B cell (primary cell): ENCODE measurements at regions not wholly inside any gene's neighbourhood (a gene's known extent, or its start where the extent isn't known, plus 50 kb on each side); places are given as distances from the start of the nearest gene placed in this dataset.

ENCODE experiments used
- ATAC-seq: fragments of 200-7000 bp; cut with Tn5 transposase; one replicate; pipeline ENCODE4 v1.10.0; 2021; ENCODE audit warnings: low read depth, mild to moderate bottlenecking, moderate number of reproducible peaks, moderate library complexity
- CTCF ChIA-PET: fragments of 350-600 bp; sonication (Branson Sonifier 250); formaldehyde crosslinking; loops from one replicate; lab custom pipeline; 2021; ENCODE audit warnings: antibody characterized with exemption, inconsistent platforms; lab: Charles Lee
- POLR2A ChIA-PET: fragments of 350-600 bp; sonication (Branson Sonifier 250); formaldehyde crosslinking; loops from one replicate; lab custom pipeline; 2021; ENCODE audit warnings: antibody characterized with exemption; lab: Charles Lee
- DNase-seq: peaks from one replicate; pipeline ENCODE4 v3.0.0; 2013
- H2AFZ ChIP-seq: 2 replicates; pipeline ENCODE4 v1.6.1; 2012; ENCODE audit warnings: mild to moderate bottlenecking, low read depth, low read length; ENCODE audit not compliant: insufficient read depth, poor library complexity, severe bottlenecking
- H3K27ac ChIP-seq, 2 donors: 1 replicate in 1 of 2; 2 replicates in 1 of 2; pipeline ENCODE4 v1.5.1; 2012 to 2013; ENCODE audit warnings: low read length in 2 of 2, mild to moderate bottlenecking in 2 of 2, moderate library complexity in 1 of 2
- H3K27me3 ChIP-seq, 4 experiments: fragments of 200-600 bp in 1 of 4; sonication (generic) in 1 of 4; replicated peaks in 1 of 4; 1 replicate in 2 of 4; 2 replicates in 2 of 4; pipeline versions ENCODE4 v1.6.1 to v1.7.0; 2013 to 2016; ENCODE audit warnings: low read length in 3 of 4, mild to moderate bottlenecking in 2 of 4, mixed read lengths in 1 of 4, moderate library complexity in 1 of 4; ENCODE audit not compliant: insufficient read depth in 4 of 4, control insufficient read depth in 3 of 4; ENCODE audit errors: control extremely low read depth in 1 of 4
- H3K36me3 ChIP-seq, 2 experiments: replicated peaks in 1 of 2; 1 replicate in 1 of 2; 2 replicates in 1 of 2; pipeline versions ENCODE4 v1.6.1 to v1.7.1; 2013; ENCODE audit warnings: low read length in 1 of 2; ENCODE audit not compliant: insufficient read depth in 2 of 2, control insufficient read depth in 1 of 2; ENCODE audit errors: control extremely low read depth in 1 of 2, extremely low read depth in 1 of 2
- H3K4me1 ChIP-seq, 2 donors: fragments of 200-600 bp in 1 of 2; sonication (generic) in 1 of 2; 1 replicate in 1 of 2; 2 replicates in 1 of 2; pipeline versions ENCODE4 v1.5.1 to v1.6.1; 2013 to 2017; ENCODE audit warnings: low read length in 2 of 2; ENCODE audit not compliant: control insufficient read depth in 2 of 2, insufficient read depth in 2 of 2
- H3K4me2 ChIP-seq: replicated peaks from 2 replicates; pipeline ENCODE3; 2012; ENCODE audit warnings: mild to moderate bottlenecking, low read depth, low read length; ENCODE audit not compliant: poor library complexity, severe bottlenecking
- H3K4me3 ChIP-seq, 5 experiments: fragments of 200-600 bp in 1 of 5; sonication (generic) in 1 of 5; 1 replicate in 3 of 5; 2 replicates in 2 of 5; pipeline versions ENCODE4 v1.5.1 to v1.7.0; 2011 to 2016; ENCODE audit warnings: low read length in 4 of 5, mild to moderate bottlenecking in 4 of 5, low read depth in 2 of 5, control low read depth in 1 of 5, moderate library complexity in 1 of 5; ENCODE audit not compliant: insufficient read depth in 1 of 5; ENCODE audit errors: control extremely low read depth in 1 of 5, extremely low read depth in 1 of 5
- H3K79me2 ChIP-seq: fragments of 200-600 bp; sonication (generic); one replicate; pipeline ENCODE4 v1.6.0; 2016; ENCODE audit warnings: low read length; ENCODE audit not compliant: control insufficient read depth, insufficient read depth
- H3K9ac ChIP-seq: fragments of 200-600 bp; sonication (generic); 2 replicates; pipeline ENCODE4 v1.6.1; 2017; ENCODE audit warnings: mild to moderate bottlenecking, low read length, moderate library complexity
- H3K9me3 ChIP-seq, 3 donors: one replicate each; pipeline versions ENCODE4 v1.6.1 to v1.7.1; 2013; ENCODE audit warnings: low read length in 2 of 3; ENCODE audit not compliant: control insufficient read depth in 2 of 3, insufficient read depth in 1 of 3; ENCODE audit errors: control extremely low read depth in 1 of 3
- H4K20me1 ChIP-seq: 2 replicates; pipeline ENCODE4 v1.6.0; 2012; ENCODE audit warnings: mild to moderate bottlenecking, low read length; ENCODE audit not compliant: insufficient read depth, control insufficient read depth, poor library complexity, severe bottlenecking
- H3K27ac Mint-ChIP-seq: one replicate; pipeline ENCODE4 v1.8.0; 2021; ENCODE audit warnings: mixed read lengths
- H3K27me3 Mint-ChIP-seq: one replicate; pipeline ENCODE4 v1.8.0; 2021; ENCODE audit warnings: mixed read lengths
- H3K4me1 Mint-ChIP-seq: one replicate; pipeline ENCODE4 v1.8.0; 2021; ENCODE audit warnings: mixed read lengths
- H3K4me3 Mint-ChIP-seq: one replicate; pipeline ENCODE4 v1.8.0; 2021; ENCODE audit warnings: mixed read lengths
- H3K9me3 Mint-ChIP-seq: one replicate; pipeline ENCODE4 v1.8.0; 2022; ENCODE audit warnings: mixed read lengths; ENCODE audit not compliant: insufficient read depth
- WGBS: methylation state at CpG from one replicate; pipeline ENCODE4 v1.1.5; 2013; ENCODE audit warnings: missing lambda C conversion rate; ENCODE audit not compliant: insufficient coverage; 5-methylcytosine and 5-hydroxymethylcytosine counted together
- intact Hi-C: fragments of 100-400 bp; cut with micrococcal nuclease; formaldehyde crosslinking; loops from one replicate; pipeline ENCODE4 v1.10.0; 2022
- TF ChIP-seq, protein P1 (sequence below): fragments of 200-600 bp; IDR thresholded peaks from one replicate; pipeline ENCODE4 v1.8.0; 2022; ENCODE audit warnings: antibody characterized with exemption, mild to moderate bottlenecking

DNA sequence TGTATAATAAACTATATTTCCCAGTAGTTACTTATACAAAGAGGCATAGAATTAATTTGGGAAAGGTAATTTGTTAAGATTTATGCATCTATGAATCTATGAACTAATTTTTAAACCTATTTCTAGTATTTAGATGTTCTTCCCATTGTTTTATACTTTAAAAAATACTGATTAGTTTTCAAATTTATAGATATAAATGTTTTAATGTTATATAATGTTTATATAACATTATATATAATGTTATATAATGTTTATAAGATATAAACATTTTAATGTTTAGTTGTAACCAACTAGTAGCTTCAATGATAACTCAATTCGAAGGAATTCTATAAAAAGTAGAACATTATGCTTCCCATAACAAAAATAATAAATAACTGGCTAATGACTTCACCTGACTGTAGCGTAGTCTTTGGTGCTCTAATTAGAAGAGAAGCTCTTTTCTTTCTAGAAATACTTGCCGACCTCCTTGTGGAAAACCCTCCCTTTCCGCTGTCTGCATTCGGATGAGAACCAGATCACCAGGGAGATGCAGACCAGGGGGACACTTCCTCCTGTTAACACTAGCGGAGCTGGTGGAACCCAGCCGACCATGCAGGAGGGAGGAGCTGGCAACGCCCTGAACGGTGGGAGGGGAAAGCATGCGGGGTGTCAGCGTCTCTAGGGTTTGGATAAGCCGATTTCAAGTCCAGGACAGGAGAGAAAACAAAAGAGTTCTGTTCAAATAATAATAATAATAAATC is 158.4 kb downstream of the OR2B2 start:
- peak; percentile 82 for DNase-seq
- H3K4me1 ChIP-seq = peaks cover 22 to 25% of the 10 kb centered on the region in 2 donors
- Mint-ChIP-seq H3K4me3 (peak overlapping the region; percentile 91), H3K9me3 (no peaks in the 10 kb centered on the region), H3K4me1 (peaks cover 30% of the 10 kb centered on the region), H3K27me3 (peaks cover 6% of the 10 kb centered on the region), H3K27ac (peak overlapping the region; percentile 91)
- H4K20me1 ChIP-seq = no peaks in the 10 kb centered on the region
- H3K4me2 ChIP-seq = peak overlapping the region; percentile 87
- WGBS = 0% methylated on average over 2 of the region's 12 CpGs
- H2AFZ ChIP-seq = peak overlapping the region; percentile 16
- CTCF ChIA-PET = interaction anchor here (0.8 to 4.1 kb wide), 13 partner anchors 8 to 598 kb away, joined by 3 to 62 read pairs (median 4); partner anchors contain the start of genes POM121L2 and ZNF184
- H3K27me3 ChIP-seq = peaks cover 0 to 26% (median 5%) of the 10 kb centered on the region in 4 experiments
- no peaks in the 10 kb centered on the region for H3K79me2 ChIP-seq
- H3K27ac ChIP-seq = no peak overlapping the region
- intact Hi-C loops = loop anchor here (1.0 to 5.0 kb wide), 10 partner anchors 18 to 1229 kb away; partner anchors contain the start of genes POM121L2, ZNF165 and ZNF391
- H3K36me3 ChIP-seq = no peaks in the 10 kb centered on the region
- POLR2A ChIA-PET = interaction anchor here (0.5 to 1.3 kb wide), 4 partner anchors 141 to 578 kb away, joined by 3 to 7 read pairs (median 6); no protein-coding TSS in a partner anchor
- peak overlapping the region; percentile 94 for H3K9ac ChIP-seq
- peaks cover 0 to 10% (median 0%) of the 10 kb centered on the region in 3 donors for H3K9me3 ChIP-seq
- peak overlapping the region; percentile 42 to 73 (median 63) for H3K4me3 ChIP-seq
- TF ChIP-seq, protein P1, sequence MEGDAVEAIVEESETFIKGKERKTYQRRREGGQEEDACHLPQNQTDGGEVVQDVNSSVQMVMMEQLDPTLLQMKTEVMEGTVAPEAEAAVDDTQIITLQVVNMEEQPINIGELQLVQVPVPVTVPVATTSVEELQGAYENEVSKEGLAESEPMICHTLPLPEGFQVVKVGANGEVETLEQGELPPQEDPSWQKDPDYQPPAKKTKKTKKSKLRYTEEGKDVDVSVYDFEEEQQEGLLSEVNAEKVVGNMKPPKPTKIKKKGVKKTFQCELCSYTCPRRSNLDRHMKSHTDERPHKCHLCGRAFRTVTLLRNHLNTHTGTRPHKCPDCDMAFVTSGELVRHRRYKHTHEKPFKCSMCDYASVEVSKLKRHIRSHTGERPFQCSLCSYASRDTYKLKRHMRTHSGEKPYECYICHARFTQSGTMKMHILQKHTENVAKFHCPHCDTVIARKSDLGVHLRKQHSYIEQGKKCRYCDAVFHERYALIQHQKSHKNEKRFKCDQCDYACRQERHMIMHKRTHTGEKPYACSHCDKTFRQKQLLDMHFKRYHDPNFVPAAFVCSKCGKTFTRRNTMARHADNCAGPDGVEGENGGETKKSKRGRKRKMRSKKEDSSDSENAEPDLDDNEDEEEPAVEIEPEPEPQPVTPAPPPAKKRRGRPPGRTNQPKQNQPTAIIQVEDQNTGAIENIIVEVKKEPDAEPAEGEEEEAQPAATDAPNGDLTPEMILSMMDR = no peak
- ATAC-seq = peak; percentile 48
